Epithelial cell of esophagus (primary cell): ENCODE measurements at regions not wholly inside any gene's neighbourhood (a gene's known extent, or its start where the extent isn't known, plus 50 kb on each side); places are given as distances from the start of the nearest gene placed in this dataset.
"Not testable (repeated sequence)": the region's sequence is repeated elsewhere in the genome, so short reads cannot be mapped to it uniquely, and the experiment has no call there.

Source experiments
- DNase-seq: peaks from one replicate; pipeline ENCODE4 v3.0.0; 2010; ENCODE audit warnings: low read depth
- H3K4me3 ChIP-seq: 2 replicates; pipeline ENCODE4 v1.5.1; 2011; ENCODE audit warnings: mild to moderate bottlenecking, low read length, control low read depth
- TF ChIP-seq, protein P1 (sequence below): IDR thresholded peaks from 2 replicates; pipeline ENCODE4 v1.5.1; 2011; ENCODE audit warnings: low read depth, mild to moderate bottlenecking, low read length, control low read depth, inconsistent platforms; ENCODE audit not compliant: insufficient read depth; ENCODE audit errors: missing control alignments

DNA sequence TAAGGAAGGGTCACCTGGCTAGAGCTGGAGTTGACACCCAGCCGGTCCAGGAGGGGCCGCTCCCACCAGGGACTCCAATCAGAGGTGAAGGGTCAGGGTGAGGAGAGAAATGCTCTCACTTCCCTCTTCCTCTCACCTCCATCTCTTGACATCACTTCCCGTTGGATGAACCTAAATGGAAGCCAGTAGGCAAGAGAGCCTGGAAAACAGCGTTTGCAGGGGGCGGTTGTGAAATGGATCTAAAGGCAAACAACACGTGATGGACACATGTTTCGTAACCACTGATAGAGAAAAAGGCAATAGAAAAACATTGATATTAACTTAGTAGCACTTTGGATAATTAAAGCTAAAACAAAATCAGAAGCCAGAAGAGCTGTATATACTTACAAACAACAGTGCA lies 105.6 kb upstream of the FOXA2 start:
- TF ChIP-seq, protein P1, sequence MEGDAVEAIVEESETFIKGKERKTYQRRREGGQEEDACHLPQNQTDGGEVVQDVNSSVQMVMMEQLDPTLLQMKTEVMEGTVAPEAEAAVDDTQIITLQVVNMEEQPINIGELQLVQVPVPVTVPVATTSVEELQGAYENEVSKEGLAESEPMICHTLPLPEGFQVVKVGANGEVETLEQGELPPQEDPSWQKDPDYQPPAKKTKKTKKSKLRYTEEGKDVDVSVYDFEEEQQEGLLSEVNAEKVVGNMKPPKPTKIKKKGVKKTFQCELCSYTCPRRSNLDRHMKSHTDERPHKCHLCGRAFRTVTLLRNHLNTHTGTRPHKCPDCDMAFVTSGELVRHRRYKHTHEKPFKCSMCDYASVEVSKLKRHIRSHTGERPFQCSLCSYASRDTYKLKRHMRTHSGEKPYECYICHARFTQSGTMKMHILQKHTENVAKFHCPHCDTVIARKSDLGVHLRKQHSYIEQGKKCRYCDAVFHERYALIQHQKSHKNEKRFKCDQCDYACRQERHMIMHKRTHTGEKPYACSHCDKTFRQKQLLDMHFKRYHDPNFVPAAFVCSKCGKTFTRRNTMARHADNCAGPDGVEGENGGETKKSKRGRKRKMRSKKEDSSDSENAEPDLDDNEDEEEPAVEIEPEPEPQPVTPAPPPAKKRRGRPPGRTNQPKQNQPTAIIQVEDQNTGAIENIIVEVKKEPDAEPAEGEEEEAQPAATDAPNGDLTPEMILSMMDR, result no peak
- DNase-seq, result no peak
- no peak overlapping the region for H3K4me3 ChIP-seq

DNA sequence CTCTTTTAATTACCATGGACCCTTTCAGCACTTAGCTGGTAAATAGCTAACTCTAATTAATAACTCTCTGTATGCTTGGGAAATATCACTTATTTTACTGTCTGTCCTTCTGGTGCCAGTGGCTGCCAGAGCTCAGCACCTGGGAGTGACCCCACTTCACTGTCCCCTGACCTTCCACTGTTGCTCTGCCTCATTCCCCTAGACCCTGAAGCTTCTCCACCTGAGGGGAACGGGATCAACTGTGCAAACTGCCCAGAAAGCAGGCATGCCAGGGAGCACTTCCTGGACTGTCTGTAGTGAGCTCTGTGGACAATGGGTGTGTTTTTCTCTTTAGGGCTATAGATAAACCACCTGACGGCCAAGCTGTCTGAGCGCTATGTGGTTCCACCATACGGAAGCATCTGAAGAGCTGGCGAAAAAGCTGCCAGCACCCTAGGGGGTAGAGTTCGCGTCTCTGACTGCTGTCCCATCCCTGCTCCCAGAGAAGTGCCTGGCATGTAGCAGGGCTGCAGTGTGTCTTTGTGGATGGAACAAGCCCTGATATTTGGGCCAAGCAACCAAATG lies 106.3 kb upstream of the FOXA2 start:
- no peak overlapping the region for H3K4me3 ChIP-seq
- TF ChIP-seq, protein P1, result no peak
- DNase-seq, result no peak

DNA sequence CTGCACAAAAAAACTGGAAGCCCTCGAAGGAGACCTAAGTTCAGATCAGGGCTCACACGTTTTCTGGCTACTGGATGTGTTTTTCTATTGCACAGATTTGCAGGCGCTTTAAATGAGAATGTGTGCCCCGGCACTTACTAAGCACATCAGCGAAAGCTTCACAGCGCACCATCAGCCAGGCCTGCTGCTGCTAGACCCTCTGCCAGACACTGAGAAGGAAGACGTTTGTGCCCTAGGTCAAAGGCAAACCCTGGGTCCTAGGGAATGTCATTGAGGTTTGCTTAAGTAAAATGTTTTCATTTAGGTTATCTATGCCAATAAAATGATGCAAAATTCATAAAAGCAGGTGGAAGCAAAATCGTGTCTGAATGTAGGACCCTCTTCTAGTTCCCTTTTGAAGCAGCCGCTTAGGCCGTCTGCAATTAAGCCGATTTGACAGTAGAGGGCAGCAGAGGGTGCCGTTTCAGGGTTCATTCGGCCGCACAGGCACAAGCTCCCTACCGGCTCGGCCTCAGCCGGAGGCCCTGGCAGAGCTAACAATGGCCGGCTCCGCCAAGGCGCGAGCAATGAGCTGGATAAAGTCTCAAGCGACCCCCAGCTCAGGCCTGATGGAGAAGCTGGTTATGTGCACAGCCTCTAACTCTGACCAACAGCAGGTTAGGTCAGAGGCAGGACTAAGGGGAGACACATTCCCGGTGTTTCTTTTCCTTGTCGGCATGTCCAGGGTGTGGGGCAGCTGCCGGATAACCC lies 107.2 kb upstream of the FOXA2 start:
- TF ChIP-seq, protein P1, result peak; percentile 92
- no peak overlapping the region for H3K4me3 ChIP-seq
- peak; percentile 75 for DNase-seq

DNA sequence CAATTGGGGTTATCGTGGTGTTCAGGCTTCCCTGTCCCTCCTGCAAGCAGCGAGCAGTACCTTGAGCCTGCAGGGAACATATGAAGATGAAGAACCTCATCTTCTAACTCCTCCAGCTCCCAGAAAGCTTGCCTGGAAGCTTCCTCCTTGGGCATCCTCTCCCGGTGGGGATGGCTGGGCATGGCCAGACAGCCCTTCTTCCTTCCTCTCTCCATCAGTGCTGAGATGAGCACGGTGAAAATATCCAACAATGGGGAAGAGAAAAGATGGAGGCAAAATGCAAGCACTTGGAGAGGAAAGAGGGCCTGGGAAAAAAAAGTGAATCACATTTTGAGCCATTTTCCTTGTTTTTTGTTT lies 107.7 kb upstream of the FOXA2 start:
- TF ChIP-seq, protein P1, result no peak
- DNase-seq, result no peak
- H3K4me3 ChIP-seq, result no peak overlapping the region

DNA sequence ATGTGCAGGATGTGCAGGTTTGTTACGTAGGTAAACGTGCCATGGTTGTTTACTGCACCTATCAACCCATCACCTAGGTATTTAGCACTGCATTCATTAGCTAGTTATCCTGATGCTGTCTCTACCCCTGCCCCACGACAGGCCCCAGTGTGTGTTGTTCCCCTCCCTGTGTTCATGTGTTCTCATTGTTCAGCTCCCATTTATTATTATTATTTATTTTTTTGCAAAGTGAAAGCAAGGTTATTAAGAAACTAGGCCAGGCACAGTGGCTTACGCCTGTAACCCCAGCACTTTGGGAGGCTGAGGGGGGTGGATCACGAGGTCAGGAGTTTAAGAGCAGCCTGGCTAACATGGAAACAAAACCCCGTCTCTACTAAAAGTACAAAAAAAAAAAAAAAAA lies 108.2 kb upstream of the FOXA2 start:
- DNase-seq, result not testable (repeated sequence)

DNA sequence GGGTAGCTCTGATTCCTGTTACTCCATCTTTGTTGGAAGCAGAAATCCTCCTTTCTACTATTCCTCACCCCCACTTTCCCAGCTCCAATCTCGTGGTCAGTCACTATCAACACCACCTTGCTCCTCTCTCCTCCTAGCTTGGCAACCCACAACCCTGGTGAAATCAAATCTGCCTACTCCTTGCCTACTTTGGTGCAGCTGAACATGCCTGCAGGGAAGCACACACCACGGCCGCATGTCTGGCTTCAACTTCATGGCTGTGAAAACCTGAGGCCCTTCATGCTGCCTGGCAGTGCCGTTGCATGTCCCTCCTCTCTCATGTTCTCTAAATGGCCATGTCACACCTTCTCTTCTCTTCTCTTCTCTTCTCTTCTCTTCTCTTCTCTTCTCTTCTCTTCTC lies 112.4 kb upstream of the FOXA2 start:
- TF ChIP-seq, protein P1, result no peak
- H3K4me3 ChIP-seq, result no peak overlapping the region
- DNase-seq, result no peak

More for the DNA sequence above, 108.2 kb upstream of the FOXA2 start:
- not testable (repeated sequence) for H3K4me3 ChIP-seq

DNA sequence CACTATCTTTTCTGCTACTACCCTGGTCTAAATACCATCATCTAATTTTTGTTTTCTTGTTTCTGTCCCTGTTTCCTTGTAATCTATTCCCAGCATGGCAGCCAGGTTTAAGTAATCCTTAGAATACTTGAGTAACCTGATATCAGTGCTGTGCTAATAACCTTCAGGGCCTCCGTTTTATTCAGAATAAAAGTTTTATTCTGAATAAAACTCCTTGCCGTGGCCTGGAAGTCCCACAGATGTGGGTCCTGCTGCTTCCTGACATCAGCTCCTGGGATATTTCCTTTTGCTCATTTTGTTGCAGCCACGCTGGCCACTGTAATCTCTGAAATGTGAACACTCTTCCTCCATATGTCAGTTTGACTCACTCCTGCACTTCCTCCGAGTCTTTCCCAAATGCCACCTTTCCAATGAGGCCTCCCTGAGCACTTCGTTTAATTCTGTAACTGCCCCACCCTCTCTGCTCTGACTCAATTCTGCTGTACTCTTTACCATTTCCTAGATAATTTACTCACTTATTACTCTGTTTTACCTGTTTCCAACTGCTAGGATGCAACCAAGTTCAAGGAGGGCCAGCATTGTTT lies 114.0 kb upstream of the FOXA2 start:
- TF ChIP-seq, protein P1, result no peak
- no peak overlapping the region for H3K4me3 ChIP-seq
- peak; percentile 77 for DNase-seq
